ENCODE measurements at regions not wholly inside any gene's neighbourhood (a gene's known extent, or its start where the extent isn't known, plus 50 kb on each side); places are given as distances from the start of the nearest gene placed in this dataset.

GRCh38 chr15:38144921-38145320 is 107.7 kb upstream of the SPRED1 start:
- H3K4me3 ChIP-seq = no peak overlapping the region
- H3K27me3 ChIP-seq = no peaks in the 10 kb centered on the region
- H3K4me1 ChIP-seq (ENCODE audit: low read depth) = no peaks in the 10 kb centered on the region
- TF ChIP-seq CTCF (IDR thresholded peaks at IDR 0.05; ENCODE audit: low read depth, low read length) = no peak
- H3K27ac ChIP-seq = no peak overlapping the region
- peak in 1 of 2 donors; percentile 26 for DNase-seq (ENCODE audit: low read depth in 1 of 2, low spot score in 1 of 2)
- H3K9me3 ChIP-seq (ENCODE audit: low read depth) = no peaks in the 10 kb centered on the region
- H3K36me3 ChIP-seq = no peaks in the 10 kb centered on the region

- no peaks in the 10 kb centered on the region for H3K27me3 ChIP-seq
- no peak for TF ChIP-seq CTCF (IDR thresholded peaks at IDR 0.05; ENCODE audit: low read depth, low read length)
- DNase-seq (ENCODE audit: low read depth in 1 of 2, low spot score in 1 of 2) = no peak
- H3K36me3 ChIP-seq = no peaks in the 10 kb centered on the region
- H3K4me1 ChIP-seq (ENCODE audit: low read depth) = no peaks in the 10 kb centered on the region
- no peak overlapping the region for H3K27ac ChIP-seq
- no peak overlapping the region for H3K4me3 ChIP-seq
- H3K9me3 ChIP-seq (ENCODE audit: low read depth) = no peaks in the 10 kb centered on the region
Observed at GRCh38 chr15:38145651-38146111, 107.0 kb upstream of the SPRED1 start.

GRCh38 chr15:38147246-38147645 is 105.4 kb upstream of the SPRED1 start:
- H3K27me3 ChIP-seq = no peaks in the 10 kb centered on the region
- no peak overlapping the region for H3K4me3 ChIP-seq
- H3K36me3 ChIP-seq = no peaks in the 10 kb centered on the region
- H3K27ac ChIP-seq = no peak overlapping the region
- no peaks in the 10 kb centered on the region for H3K9me3 ChIP-seq (ENCODE audit: low read depth)
- peak in 1 of 2 donors; percentile 8 for DNase-seq (ENCODE audit: low read depth in 1 of 2, low spot score in 1 of 2)
- TF ChIP-seq CTCF (IDR thresholded peaks at IDR 0.05; ENCODE audit: low read depth, low read length) = no peak
- no peaks in the 10 kb centered on the region for H3K4me1 ChIP-seq (ENCODE audit: low read depth)

GRCh38 chr15:38148471-38148870 is 104.2 kb upstream of the SPRED1 start:
- Histone ChIP-seq H3K4me1 (ENCODE audit: low read depth) (no peaks in the 10 kb centered on the region), H3K4me3 (no peak overlapping the region), H3K9me3 (ENCODE audit: low read depth) (no peaks in the 10 kb centered on the region), H3K27me3 (no peaks in the 10 kb centered on the region), H3K27ac (no peak overlapping the region), H3K36me3 (no peaks in the 10 kb centered on the region)
- no peak for TF ChIP-seq CTCF (IDR thresholded peaks at IDR 0.05; ENCODE audit: low read depth, low read length)
- DNase-seq (ENCODE audit: low read depth in 1 of 2, low spot score in 1 of 2) = no peak

DNA sequence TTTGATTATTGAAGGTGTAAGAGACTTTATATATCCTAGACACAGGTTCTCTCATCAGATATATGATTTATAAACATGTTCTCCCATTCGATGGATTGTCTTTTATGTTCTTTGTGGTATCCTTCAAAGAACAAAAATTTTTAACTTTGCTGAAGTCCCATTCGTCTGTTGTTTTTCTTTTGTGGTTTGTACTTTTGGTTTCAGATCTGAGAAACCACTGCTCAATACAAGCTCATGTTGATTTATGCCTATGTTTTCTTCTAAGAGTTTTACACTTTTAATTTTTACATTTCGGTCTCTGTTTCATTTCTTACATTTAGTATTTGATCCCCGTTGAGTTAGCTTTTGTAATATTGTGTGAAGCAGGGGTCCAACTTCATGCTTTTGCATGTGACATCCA is 103.3 kb upstream of the SPRED1 start:
- H3K27ac ChIP-seq = no peak overlapping the region
- no peak for TF ChIP-seq CTCF (IDR thresholded peaks at IDR 0.05; ENCODE audit: low read depth, low read length)
- no peaks in the 10 kb centered on the region for H3K27me3 ChIP-seq
- no peak for DNase-seq (ENCODE audit: low read depth in 1 of 2, low spot score in 1 of 2)
- H3K9me3 ChIP-seq (ENCODE audit: low read depth) = no peaks in the 10 kb centered on the region
- no peak overlapping the region for H3K4me3 ChIP-seq
- no peaks in the 10 kb centered on the region for H3K36me3 ChIP-seq
- H3K4me1 ChIP-seq (ENCODE audit: low read depth) = no peaks in the 10 kb centered on the region

DNA sequence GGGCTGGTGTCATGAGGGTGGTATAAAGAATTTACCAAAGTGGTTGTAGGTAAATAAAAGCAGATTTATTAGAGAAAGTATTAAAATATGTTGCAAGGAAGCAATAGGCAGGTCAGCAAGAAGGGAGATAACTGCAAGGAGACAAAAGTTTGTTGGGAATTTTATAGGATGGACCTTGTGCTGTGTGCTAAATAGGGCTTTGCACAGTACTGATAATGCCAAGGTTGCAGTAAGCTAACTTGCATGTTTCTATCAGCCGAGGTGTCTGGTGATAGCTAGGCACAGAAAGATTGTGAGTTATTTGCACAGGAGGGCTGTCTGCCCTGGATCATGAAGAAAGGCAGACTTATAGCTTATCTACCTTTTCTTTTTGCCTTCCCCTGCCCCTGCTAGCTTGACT is 102.5 kb upstream of the SPRED1 start:
- H3K4me3 ChIP-seq = no peak overlapping the region

More for the DNA sequence above, 102.5 kb upstream of the SPRED1 start:
- Histone ChIP-seq H3K36me3 (no peaks in the 10 kb centered on the region), H3K9me3 (ENCODE audit: low read depth) (no peaks in the 10 kb centered on the region), H3K4me1 (ENCODE audit: low read depth) (no peaks in the 10 kb centered on the region), H3K27ac (no peak overlapping the region), H3K27me3 (no peaks in the 10 kb centered on the region)
- no peak for DNase-seq (ENCODE audit: low read depth in 1 of 2, low spot score in 1 of 2)
- TF ChIP-seq CTCF (IDR thresholded peaks at IDR 0.05; ENCODE audit: low read depth, low read length) = no peak

All from cardiac muscle cell (in vitro differentiated cells and primary cell).